HG02642 (cell line): ENCODE measurements at regions not wholly inside any gene's neighbourhood (a gene's known extent, or its start where the extent isn't known, plus 50 kb on each side); places are given as distances from the start of the nearest gene placed in this dataset.
"Not testable (repeated sequence)": the region's sequence is repeated elsewhere in the genome, so short reads cannot be mapped to it uniquely, and the experiment has no call there.

Experiments
- ATAC-seq: cut with Tn5 transposase; IDR thresholded peaks from one replicate; pipeline ENCODE4 v1.9.1; 2021; ENCODE audit warnings: mild to moderate bottlenecking; ENCODE audit not compliant: unreplicated experiment, poor library complexity

DNA sequence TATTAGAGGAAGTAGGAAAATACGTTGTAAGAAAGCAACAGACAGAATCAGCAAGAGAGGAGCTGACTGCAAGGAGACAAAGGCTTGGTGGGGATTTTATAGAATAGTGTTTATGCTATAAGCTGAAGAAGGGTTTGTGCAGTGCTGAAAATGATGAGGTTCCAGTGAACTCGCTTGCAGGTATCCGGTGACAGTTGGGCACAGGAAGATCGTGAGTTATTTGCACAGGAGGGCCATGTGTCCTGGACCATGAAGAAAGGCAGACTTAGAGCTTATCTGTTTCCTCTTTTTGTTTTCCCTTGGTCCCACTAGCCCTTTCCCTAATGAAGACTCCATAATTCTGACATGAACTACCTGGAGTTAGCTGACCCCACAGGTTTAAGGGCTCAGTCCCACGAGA, 61.4 kb downstream of the NXNL2 start:
- no peak for ATAC-seq

DNA sequence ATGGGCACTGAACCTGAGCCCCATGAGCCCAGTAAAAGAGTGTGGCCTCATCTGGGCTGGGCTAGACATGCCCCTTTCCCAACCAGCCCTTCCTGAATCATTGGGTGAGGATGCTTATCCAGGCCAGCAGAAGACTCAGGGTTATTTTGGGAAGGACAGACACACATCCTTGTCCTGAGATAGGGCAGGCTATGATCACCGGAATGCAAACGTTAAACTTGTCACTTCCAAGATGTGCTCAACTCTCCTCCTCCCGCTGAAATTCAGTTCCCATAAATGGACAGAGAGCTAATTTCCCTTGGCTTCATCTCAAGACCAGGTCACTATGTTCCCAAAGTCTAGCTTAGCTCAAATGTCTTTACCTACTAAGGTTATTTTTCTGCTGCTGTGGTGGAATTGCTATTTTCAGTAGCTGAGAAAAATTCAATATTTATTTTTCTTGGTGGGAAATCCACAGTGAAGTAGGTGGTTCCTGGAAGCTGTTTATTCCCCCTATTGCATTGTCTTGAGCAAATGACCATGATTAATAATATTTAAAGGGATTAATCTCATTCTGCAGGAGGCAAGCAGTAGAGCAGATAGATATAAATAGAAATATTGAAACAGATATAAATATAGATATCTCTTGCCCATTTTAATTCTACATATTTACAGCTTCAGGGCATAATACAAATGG, 70.0 kb downstream of the NXNL2 start:
- no peak for ATAC-seq

- ATAC-seq: no peak
Measured at GRCh38 chr9:88605512-88606362, 70.8 kb downstream of the NXNL2 start.

- no peak for ATAC-seq
Measured at GRCh38 chr9:88614359-88614758, 79.4 kb downstream of the NXNL2 start.

DNA sequence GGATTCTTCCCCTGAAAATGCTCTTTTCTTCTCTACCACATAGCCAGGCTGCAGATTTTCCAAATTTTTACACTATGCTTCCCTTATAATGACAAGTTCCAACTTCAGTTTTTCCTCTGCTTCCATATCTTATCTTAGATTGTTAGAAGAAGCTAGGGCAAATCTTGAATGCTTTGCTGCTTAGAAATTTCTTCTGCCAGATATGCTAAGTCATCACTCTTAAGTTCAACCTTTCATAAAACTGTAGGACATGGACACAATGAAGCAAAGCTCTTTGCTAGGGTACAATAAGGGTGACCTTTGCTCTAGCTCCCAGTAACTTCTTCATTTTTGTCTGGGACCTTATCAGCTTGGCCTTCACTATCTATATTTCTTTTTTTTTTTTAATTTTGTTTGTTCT, 88.7 kb downstream of the NXNL2 start:
- no peak for ATAC-seq

GRCh38 chr9:88628114-88628513, 93.1 kb downstream of the NXNL2 start:
- no peak for ATAC-seq

GRCh38 chr9:88628811-88629210, 93.8 kb downstream of the NXNL2 start:
- ATAC-seq: no peak

- not testable (repeated sequence) for ATAC-seq
Measured at GRCh38 chr9:88630574-88630973, 95.6 kb downstream of the NXNL2 start.

- ATAC-seq: no peak
Measured at GRCh38 chr9:88635151-88635550, 100.2 kb downstream of the NXNL2 start.

DNA sequence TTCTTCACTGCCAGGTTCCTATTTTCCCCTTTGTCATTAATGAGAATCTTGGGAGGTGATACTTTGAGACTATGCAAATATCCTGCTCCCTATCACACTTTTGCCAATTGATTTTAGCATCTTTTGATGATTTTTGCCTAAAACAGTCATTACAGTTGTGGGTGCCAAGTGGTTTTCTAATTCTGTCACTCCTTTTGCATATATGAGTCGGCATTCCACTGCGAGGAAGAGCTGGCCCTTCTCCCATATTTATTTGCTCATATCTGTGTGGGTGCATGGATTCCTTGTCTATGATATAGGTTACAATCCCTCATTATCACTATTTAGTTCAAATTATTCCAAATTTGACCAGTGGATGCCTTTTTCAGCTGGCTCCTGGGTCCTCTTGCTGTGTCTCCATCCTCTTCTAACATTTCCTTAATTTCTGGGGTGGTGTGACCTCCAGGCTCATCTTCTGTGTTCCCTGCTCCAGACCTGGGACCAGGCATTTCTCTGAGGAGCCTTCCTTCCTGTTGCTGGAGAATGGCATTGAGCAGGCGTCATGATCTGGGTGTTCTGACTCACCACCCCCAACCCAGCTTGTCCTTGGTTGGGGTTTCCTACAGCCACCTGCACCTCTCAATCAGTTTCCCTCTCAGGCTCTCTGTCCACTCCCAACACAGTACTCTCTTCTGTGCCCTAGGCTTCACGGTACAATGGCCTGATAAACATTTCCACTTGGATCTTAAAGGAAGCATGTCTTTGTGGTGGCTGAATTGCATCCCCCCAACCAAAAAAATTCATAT, 106.7 kb downstream of the NXNL2 start:
- ATAC-seq: no peak

- ATAC-seq: no peak
Measured at GRCh38 chr9:88642336-88642735, 107.4 kb downstream of the NXNL2 start.

DNA sequence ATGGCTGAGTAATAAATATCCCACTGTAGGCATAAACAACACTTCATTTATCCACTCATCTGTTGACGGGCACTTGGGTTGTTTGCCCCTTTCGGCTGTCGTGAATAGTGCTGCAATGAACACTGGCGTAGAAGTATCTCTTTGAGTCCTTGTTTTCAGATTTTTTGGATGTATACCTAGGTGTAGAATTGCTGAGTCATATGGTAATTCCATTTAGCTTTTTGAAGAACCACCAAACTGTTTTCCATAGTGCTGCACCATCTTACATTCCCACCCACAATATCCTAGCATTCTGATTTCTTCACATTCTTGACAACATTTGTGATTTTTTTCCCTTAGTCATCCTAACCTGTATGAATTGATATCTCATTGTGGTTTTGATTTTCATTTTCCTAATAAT, 109.0 kb downstream of the NXNL2 start:
- no peak for ATAC-seq

DNA sequence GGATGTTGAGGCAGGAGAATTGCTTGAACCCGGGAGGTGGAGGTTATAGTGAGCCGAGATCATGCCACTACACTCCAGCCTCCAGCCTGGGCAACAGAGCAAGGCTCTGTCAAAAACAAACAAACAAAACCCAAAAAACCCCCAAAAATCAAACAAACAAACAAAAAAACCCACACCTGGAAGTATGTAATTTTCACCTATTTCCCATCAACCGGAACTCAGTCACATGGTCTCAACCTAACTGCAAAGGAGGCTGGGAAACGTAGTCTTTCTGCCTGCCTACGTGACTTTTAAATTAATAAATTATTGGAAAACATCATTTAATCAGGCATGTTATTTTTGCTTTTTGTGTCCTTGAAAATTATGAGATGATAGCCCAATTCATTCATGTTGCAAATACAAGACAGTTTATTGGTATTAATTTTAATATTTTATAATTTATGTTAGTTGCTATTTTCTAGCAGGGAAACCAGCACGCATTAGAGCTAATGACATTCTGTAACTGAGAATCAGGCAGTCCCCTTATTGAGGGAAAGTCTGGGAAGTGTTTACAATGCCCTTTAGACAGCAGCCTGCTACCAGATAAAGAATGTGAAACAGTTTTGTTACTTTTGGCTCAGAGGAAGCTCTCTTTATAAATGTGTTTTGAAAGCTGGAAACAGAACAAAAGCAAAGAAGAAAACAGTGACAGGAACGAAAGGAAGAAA, 110.3 kb downstream of the NXNL2 start:
- no peak for ATAC-seq

DNA sequence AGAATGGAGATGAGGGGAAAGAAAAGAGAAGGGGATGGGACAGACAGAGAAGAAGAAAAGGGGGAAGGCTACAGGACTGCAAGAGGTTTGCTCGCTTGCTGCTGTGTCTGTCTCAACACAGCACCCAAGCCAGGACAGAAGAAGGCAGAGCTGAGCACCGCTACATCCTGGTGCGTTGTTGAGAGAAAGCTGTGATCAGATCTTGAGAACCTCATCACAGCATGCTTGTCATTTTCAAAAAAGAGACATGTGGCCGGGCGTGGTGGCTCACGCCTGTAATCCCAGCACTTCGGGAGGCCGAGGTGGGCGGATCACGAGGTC, 110.9 kb downstream of the NXNL2 start:
- no peak for ATAC-seq

GRCh38 chr9:88646539-88647300, 111.7 kb downstream of the NXNL2 start:
- ATAC-seq: no peak

GRCh38 chr9:88651682-88652633, 117.0 kb downstream of the NXNL2 start:
- no peak for ATAC-seq

DNA sequence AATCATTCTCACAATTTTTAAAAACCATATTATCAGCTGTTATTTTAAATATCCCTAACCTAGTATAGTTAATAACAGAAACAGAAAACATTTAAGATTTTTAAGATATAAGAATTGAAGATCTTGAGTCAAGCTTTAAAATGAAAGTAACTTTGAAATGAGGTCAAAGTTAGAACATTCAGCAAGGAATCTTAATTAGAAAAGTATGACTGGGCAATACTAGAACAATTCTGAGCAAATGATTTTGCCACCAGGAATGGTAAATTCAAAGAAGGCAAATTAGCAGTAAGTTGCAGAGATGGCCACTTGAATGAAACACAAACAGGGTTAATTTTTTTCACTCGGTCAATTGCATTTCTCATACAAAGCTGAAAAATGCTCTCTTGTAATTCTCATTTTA, 117.9 kb downstream of the NXNL2 start:
- ATAC-seq: no peak

- ATAC-seq: no peak
Measured at GRCh38 chr9:88653406-88653805, 118.4 kb downstream of the NXNL2 start.

DNA sequence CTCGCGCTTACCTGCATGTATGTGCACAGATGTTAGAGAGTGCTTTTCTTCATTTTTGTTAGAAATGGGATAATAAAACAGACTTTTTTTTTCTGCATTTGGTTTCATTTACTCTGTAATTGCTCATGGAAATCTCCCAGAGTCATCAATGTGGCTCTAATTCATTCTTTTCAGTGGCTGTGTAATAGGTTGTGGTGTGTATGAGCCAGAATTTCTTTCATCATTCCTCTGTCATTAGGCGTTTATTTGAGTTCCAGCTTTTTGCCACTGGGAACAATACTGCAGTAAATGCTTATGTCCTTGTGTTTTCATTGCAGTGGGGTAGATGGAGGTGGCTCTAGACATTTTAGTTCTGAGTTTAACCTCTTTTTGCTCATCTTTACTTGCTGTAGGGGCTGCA, 118.9 kb downstream of the NXNL2 start:
- ATAC-seq: no peak
